ENCODE measurements at regions not wholly inside any gene's neighbourhood (a gene's known extent, or its start where the extent isn't known, plus 50 kb on each side); places are given as distances from the start of the nearest gene placed in this dataset.

DNA sequence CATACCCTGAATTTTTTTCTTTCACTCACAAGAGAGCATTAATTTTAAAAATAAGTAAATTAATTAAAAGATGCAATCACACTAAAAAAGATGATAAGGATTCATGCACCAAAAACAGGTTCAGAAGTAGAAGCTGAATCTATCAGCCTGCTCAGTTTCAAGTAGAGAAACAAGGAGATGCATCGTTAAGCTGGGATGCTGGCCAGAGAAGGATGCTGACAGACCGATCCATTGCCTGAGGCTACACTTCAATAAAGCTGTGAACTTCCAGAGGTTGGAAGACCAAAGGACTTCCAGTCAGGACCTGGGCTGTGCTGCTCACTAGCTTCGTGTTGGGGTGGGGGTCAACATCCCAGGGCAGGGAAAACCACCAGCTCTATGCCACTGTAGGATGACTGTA, 457.7 kb downstream of the EFNA5 start:
- no peak for DNase-seq

DNA sequence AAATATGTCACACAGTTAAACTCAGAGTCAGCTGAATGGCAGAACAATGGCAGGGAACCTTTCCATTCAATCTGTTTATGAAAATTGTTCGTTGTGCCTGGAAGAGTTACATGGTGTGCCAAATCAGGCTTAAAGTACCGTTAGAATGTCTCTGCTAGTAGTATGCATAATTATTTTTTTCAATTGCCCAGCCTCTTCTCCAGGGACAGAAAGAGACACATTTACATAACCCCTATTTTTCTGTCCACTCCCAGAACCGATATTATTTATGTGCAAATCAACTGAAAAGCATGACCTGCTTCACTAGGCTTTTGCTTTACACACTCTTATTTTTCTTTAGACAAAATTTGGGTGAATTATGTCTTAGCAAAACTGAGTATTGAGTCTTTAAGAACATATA, 459.1 kb downstream of the EFNA5 start:
- no peak for DNase-seq

DNA sequence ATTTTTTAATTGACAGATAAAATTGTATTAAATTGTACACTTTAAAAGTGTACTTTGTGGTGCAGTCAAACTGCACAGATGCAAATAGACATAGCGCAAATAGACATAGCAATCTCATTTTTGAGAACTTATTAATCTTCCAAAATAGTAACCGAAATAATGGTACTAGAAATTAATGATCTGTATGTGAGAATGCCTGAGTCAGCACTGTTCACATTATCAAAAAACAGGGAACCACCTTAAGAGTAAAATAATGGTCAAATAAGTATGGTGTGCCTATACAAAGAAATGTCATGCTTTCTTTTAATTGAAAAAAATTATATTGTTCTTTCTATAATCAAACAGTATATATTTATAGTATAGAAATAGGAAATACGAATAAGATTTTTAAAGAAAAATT, 461.9 kb downstream of the EFNA5 start:
- DNase-seq = no peak

DNA sequence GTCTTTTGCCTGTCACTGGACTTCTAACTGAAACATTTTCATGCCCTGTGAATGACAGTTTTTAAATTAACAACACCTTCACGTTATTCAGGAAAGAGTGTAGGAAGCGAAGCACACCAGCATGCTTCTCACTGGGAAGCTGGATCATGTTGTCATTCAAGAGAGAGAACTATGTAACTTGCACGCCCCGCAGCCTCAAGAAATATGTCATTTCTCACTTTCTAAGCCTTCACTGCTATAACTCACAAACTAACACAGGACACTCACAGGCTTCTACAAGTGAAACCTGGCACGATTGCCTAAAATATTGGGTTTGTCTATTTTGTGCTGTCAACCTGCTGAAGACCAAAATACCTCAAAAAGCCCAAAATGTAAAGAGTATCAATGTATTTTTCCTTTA, 466.3 kb downstream of the EFNA5 start:
- no peak for DNase-seq

DNA sequence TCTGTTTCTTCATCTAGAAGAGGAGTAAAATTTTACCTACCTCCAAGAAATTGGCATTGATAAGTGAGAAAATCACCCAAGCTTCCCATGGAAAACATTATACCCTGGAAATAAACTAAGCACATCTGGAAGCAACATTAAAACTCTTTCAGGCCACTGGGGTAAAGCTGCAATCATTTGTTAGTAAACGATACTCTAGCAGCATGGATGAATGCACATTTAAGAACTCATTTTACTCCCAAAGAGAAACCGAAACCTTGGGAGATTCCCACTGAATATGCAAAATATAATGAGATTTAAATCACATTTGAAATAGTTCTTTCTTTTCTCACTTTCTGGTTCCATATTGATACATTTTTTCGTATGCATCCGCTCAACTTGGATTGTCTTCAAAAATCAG, 467.5 kb downstream of the EFNA5 start:
- no peak for DNase-seq

DNA sequence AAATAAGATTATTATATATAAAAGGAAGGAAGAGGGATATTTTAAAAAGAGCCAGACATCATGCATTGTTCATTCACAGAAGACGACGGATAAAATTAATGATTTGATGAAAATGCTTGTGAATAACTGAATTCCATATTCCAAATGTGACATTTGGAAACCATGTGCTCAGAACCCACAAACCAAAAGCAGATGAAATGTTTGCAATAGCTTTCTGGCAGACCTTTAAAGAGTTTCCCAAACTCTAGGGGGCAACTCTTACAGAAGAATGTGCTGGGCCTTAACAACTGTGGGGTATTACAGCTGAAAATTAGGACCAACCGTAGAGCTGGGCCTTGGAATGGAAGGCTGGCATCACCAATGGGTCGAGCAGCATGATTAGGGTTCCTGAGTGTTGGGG, 471.0 kb downstream of the EFNA5 start:
- no peak for DNase-seq

DNA sequence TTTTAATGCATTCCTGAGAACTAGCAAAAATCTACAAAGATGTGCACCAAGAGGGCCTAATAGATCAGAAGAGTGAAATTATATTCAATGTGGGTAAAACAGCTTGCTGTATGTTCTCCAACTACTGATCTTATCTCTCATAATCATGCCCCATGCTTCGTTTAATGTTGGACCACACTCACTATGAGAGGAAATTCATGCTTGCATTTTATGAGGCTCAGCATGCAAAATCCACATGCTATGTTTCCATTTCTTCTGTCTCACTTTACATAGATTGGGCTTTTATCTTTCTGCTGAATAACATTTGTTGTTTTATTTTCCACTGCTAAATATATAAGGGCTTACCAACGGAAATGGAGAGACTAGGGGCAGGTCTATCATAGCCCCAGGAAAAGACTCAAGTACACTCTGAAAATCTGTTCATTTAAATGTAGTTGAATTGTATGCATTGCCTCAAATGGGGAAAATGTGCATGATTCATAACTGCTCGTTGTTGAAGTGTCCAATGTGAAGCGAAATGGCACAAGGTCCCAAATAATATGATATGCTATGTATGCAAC, 474.2 kb downstream of the EFNA5 start:
- DNase-seq = no peak

DNA sequence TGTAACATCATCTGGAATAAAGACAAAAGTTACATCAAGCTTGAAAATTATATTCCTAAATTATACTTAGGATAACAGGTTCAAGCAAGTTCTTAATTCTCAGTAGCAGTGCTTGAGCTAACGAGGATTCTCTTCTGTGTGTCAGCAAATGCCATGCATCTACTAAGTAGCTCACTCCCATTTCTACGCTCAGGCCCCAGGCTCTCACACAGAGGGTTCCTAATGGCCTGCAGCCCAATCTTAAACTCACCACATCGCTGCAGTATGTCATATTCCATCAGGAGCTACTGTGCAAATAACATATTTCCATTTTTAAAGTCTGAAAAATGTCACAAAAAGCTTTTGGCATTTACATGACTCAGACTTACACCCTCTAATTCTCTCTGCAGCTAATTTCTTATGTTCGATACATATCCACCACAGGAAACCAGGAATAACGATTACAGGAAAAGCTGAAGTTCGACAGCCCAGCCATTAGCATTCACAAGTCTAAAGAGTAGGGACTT, 474.8 kb downstream of the EFNA5 start:
- DNase-seq = no peak

DNA sequence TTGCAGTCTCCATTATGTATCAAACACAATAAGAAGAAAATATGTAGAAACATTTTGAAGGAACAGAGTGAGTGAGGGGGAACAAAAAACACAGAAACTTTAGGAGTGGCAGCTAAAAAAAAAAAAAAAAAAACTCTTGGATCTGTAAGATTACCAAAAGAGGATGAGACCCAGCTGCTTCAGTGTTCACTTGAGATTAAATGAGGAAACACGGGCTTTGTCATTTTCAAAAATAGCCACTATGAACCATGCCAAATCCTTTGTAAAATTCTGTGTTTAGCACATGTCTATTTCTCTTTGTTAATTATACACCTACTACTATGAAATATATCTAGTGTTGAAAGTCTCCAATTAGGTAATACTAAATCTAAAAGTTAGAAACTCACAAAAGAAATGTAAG, 485.9 kb downstream of the EFNA5 start:
- no peak for DNase-seq

DNA sequence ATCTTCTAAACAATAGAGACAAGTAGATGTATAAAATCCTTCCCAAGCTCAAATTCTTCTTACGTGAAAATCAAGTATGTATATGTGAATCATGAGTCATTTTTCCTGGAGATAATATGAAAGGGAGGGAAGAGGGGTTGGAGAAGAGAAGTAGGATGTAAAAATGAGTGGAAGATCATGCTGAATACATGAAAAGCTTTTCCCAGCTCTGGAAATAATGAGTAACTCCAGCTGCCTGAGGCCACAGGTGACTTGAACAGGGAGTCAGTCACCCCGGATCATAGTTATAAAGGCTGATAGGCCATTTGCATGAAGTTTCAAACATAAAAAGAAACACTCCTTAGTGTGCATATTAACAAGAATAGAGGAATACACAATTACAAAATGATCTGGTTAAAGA, 486.7 kb downstream of the EFNA5 start:
- no peak for DNase-seq

DNA sequence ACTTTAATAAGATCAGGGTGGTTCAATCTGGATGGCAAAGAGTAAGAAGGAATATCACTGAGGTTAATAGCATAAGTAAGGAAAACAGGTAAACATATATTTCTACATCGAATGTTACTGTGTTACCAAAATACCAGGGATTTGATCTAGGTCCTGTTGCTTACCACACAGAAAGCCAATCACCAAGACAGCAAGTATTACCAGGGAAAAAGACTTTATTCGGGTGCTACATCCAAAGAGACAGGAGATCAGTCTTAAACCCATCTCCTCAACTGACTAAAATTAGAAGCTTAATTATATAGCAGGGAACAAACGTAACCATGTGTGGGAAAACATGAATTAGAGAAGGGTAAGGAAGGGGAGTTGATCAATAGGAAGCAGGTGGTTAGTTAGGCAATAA, 500.1 kb downstream of the EFNA5 start:
- no peak for DNase-seq

DNA sequence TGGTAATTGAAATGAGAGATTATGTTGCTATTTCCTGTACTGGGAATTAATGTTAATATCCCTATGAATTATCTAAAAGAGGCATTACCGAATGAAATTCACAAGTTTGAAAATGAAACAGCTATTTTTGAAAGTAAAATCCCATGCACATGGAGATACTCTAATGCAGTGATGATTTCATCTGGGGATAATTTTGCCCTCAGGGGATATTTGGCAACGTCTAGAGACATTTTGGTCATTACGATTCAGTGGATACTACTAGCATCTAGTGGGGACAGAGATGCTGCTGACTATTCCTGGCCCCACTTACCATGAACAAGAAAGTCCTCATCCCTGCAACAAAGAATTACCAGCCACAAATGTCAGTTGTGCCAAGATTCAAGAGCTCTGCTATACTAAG, 500.9 kb downstream of the EFNA5 start:
- no peak for DNase-seq

DNA sequence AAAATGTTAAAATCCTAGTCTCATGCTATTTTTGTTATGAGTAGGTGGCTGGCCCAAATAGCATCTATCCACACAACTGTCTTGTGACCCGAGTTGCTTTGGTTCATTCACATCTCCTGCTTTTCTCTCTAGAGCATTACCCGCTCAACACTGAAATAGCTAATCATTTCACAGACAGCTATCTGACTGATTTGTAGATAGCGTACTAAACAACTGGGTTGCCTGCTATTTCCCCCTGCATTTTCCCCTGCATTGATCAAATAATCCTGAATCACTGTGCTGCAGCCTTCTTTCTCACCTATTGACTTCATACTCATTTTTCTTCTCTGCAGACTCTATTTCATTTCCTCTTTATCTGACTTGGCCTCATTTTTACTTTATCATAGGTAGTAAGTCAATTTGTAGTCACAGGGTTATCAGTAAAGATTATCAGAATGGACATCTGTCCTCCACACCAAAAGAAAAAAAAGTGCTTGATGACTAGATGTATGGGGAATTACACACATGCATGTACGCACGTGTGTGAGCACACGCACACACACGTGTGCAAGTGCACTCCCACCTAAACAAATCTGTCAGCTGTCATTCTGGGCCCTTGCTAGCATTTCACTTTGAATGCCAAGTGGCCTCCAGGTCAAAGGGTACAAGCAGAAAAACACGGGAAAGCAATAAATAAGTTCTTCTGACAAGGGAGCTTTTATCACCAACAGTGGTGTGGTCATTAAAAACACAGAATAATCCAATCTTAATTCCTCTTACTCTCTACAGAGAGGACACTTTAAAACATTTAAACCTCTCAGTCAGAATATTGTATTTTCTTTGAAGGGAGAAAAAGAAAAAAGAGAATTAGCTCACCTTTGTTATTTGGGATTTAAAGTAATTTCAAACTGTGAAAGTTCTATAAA, 501.6 kb downstream of the EFNA5 start:
- DNase-seq = no peak

DNA sequence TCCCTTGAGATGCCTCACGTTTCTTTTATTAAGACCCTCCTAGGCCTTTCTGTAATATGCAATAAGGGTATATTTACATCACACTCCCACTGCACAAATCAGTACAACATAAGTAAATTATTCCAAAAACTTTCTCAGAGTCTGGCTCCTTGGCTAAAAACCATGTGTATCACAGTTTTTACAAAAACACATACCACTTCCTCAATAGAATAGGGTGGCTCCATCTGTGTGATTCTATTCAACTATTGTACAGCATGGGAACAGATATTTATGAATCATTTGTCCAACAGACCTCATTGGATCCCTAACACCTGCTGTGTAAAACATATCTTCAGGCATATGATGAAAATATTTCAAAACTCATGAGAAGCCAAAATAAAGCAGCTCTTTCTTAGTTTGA, 502.7 kb downstream of the EFNA5 start:
- no peak for DNase-seq

DNA sequence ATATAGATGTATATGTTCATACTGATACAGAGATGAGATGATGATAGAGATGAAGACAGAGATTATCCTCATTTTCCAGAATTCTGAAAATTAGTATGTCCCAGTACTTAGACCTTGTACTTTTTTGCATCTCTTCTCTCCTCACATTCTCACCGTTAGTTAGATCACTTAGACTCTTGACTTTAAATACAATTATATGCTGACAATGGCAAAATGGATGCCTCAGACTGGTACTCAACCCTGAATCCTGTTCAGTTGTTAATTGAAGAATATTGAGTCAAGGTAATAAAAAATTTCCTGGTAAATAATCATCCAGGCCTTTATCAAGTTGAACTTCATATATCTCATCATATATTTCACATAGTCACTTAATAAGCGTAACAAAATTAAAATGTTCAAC, 505.4 kb downstream of the EFNA5 start:
- DNase-seq = no peak

DNA sequence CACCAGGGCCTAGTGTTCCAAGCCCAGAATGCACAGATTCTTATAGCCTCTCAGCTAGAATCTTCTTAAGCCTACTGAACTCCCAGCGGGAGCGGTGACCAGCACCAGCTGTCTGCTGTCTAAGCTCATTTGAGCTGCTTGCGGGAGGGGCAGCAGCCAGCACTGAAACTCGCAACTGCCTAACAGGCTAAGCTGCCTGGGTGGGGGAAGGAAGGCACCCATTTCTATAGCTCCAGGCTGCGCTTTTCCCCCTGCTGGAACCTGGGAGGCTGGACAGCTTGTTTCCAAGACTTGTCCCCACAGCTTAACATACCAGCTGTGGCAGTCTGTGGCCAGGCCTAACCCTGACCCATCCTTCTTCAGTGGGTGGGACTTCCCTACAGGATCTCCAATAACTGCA, 512.9 kb downstream of the EFNA5 start:
- no peak for DNase-seq

DNA sequence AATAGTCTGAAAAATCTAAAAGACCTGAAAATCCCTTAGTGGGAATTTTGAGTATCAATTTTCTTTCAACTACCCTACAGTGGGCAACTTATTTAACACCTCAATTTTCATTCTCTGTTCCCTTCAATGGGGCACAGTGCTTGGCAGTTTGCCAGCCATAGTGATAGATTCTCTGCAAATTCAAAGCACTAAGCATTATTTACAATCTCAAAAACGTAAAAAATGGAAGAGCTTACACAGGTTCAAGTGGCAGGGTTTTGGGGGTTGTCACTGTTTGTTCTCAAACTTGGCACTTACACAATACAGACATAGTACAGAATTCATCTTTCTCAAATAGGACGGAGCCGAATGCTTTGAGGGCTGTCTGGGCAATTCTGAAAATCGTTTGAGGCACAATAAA, 515.0 kb downstream of the EFNA5 start:
- no peak for DNase-seq

DNA sequence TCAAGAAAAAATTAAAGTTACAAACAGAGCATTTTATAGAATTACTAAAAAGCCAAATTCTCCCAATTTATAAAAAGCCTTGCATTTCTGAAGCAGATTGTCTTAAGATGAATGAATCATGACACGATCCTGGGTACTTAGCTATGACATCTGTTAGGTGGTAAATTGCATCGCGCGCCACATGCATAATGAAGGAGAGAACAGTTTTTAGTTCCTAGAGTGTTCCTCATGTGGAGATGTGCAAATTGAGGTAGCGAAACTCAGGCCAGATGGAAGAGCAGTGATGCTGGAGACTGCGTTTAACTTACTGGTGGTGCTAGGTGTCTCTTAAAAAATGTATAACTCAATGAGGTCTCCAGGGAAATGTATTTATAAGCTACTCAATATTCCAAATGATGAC, 516.1 kb downstream of the EFNA5 start:
- no peak for DNase-seq

DNA sequence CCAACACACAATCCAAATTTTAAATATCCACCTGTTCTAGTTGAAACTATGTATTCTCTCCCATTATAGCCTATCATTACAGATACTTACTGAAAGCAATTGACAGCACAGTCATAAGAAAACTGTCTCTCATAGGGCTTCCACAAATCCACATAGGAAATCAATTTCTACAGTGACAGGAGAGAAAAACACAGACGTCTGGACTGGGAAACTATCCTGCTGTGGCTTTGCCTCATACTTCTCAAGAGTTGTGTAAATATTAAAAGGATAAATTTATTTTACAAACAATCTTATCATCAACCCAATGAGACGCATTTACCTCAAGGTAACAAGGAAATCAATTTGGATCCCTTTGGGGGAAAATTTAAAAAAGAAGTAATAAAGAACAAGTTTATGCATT, 517.5 kb downstream of the EFNA5 start:
- DNase-seq = no peak

DNA sequence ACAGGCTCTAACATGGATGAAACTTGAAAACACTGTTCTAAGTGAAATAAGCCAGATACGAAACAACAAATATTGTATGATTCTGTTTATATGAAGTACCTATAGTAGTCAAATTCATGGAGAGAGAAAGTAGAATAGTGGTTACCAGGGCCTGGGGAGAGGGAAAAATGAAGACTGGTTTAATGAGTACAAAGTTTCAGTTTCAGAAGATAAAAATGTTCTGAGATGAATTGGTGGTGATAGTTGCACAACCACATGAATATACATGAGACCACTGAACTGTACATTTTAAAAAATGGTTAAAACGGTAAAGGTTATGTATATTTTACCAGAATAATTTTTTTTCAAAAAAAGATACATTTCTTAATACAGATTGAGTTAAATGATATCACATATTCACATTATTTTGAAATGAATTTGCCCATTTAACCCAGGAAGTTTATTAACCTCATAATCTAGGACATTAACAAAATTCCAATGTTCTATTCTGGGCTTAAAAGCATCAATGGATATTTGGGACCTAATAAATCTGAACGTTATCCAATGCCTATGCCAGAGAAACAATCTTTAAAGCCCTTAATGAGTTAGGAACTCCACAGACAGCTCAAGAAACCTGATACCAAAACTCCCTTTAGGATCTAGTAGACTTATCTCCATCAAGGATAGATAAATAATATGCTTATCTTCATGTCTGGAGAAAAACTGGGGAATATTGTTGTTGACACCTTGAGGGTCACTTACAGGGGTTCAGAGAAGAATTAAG, 521.3 kb downstream of the EFNA5 start:
- no peak for DNase-seq

DNA sequence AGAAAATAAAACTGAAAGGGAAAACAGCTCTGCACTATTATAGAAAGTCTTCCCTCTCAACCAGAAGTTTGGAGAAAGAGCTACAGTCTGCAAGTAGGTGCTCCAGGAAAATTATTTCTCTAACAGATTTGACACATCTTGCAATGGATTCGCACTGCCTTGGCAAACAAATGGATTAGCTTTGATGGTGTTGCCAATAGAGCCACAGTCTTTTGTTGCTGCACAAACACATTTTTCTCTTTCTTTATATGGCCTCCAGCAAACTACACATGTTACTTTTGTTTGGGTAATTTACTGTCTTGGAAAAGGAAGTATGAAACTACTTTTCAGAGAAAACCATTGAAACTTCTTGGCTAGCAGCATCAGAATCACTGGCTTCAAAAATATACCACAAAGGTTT, 523.1 kb downstream of the EFNA5 start:
- no peak for DNase-seq

DNA sequence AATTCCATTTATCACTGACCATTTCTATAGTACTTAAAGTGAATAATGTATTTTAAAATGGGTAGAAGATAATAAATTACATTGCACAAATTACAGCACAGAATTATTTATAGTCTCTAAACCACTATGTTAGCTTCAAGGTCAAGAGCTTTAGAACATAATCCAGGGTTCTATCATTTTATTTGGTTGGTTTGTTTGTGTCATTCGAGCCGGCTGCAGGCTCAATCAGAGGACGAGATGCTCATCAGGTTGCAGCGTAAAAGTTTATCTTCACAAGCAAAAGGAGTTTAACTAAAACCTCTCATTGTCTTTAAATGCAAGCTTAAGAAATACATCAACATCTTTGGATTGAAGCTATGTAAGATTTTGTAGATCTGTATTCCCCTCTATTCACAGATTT, 523.8 kb downstream of the EFNA5 start:
- no peak for DNase-seq

DNA sequence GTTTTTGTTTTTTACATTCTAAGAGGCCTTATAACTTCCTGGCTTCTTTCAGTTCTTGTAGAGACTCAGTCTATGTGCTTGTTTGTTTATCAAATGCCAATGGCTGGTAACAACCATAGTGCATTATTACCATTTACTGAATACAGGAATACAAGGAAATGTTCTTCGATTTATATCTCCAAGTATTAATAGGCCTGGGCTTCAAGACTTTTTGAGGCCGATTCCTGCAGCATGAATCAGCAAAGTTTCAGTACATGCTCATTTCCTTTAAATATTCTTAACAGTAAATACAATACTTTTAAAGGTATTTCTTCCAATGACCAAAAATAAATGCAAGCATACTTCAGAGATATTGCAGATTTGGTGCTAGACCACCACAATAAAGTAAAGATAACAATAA, 535.3 kb downstream of the EFNA5 start:
- no peak for DNase-seq

DNA sequence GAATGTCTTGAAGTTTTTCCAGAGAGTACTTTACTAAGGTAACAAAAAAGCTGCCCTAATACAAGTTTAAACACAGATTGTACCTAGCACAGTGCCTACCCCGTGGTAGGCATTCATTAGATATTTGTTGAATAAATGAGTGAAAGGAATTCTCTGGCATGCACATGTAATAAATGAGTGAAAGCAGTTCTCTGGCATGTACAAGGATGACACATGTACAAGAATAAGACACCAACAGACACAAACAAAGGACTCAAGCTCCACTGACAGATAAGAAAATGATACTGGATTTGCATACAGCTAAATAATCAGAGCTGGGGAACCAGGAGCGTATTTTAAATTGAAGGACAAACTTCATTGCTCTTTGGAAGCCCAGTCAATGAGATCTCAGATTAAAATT, 535.8 kb downstream of the EFNA5 start:
- DNase-seq = no peak
